ENCODE measurements at regions not wholly inside any gene's neighbourhood (a gene's known extent, or its start where the extent isn't known, plus 50 kb on each side); places are given as distances from the start of the nearest gene placed in this dataset.
A peak's percentile ranks its signal among the peaks of the same experiment; 100 is the strongest.
"Not testable (repeated sequence)": the region's sequence is repeated elsewhere in the genome, so short reads cannot be mapped to it uniquely, and the experiment has no call there.

DNA sequence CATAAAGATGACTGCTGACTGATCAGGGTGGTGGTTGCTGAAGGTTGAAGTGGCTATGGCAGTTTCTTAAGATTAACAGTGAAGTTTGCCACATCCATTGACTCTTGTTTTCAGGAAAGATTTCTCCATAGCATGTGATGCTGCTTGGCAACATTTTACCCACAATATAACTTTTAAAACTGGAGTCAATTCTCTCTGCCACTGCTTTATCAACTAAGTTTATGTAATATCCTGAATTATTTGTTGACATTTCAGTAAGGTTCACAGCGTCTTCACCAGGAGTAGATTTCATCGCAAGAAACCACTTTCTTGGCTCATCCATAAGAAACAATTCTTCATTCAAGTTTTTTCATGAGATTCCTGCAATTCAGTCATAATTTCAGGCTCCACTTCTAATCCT, 166.5 kb upstream of the SPRY1 start:
- TF ChIP-seq POLR2A (IDR thresholded peaks at IDR 0.05) = no peak
- intact Hi-C loops (cut with DNase I) = no loop called here
- no peaks in the 10 kb centered on the region for H3K9me3 ChIP-seq
- no peaks in the 10 kb centered on the region for H3K27me3 ChIP-seq
- H3K27ac ChIP-seq = no peak overlapping the region
- H3K36me3 ChIP-seq = no peaks in the 10 kb centered on the region
- WGBS, 2 donors = 72 to 97% methylated on average over 2 of the region's 2 CpGs
- no peak for DNase-seq
- H3K4me3 ChIP-seq = no peak overlapping the region
- H3K4me1 ChIP-seq = peaks cover 0 to 25% (median 7%) of the 10 kb centered on the region in 3 donors

DNA sequence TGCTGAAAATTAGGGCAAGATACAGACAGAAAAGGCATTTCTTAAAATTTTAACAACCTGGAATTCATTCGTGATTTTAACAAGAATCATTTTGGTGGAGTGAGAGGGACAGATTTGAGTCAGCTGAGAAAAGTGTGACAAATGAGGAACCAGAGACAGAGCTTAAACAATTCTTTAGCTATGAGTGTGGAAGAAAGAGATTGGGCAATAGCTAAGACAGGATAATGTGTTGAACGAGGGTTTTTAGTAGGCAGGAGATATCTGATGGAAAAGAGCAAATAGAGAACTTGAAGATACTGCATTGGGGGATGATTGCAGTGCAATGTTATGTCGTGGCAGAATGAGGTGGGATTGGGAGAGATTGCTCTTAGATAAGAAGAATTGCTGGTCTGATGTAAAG, 164.2 kb upstream of the SPRY1 start:
- intact Hi-C loops (cut with DNase I) = no loop called here
- Histone ChIP-seq H3K4me1 (peaks cover 0 to 25% (median 7%) of the 10 kb centered on the region in 3 donors), H3K4me3 (no peak overlapping the region), H3K9me3 (no peaks in the 10 kb centered on the region), H3K27ac (peak overlapping the region in 1 of 4 donors; percentile 12), H3K36me3 (no peaks in the 10 kb centered on the region), H3K27me3 (no peaks in the 10 kb centered on the region)
- TF ChIP-seq CTCF (IDR thresholded peaks at IDR 0.05) = no peak
- TF ChIP-seq POLR2A (IDR thresholded peaks at IDR 0.05) = no peak
- no peak for DNase-seq
- 38 to 58% methylated on average over 3 of the region's 3 CpGs for WGBS, 2 donors

DNA sequence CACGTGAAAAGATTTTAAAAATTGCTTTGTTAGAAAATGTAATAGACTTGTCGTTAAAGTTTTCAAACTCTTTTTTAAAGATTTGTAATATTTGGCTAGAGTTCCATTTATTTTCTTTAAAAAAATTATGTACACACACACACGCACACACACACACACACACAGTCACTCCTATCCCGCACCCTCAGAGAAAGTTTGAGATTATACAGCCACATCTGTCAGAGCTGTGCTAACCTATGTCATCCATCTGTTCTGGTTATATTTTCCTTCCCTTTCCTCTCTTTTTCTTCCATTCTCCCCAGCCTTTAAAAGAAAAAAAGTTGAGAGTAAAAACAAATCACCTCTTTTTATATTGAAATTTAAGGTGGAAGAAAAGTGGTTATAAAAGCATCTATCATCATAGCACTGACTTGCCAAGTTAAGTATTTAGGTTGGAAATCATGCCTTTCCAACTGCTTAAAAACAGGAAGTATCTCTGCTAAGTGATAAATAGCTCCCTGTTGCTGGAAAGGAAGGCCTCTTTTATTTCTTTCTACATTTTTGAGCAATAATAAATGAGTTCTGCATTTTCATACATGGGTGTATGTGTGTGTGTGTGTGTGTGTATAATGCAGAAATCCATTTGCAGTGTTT, 163.3 kb upstream of the SPRY1 start:
- TF ChIP-seq CTCF (IDR thresholded peaks at IDR 0.05) = no peak
- TF ChIP-seq POLR2A (IDR thresholded peaks at IDR 0.05) = no peak
- DNase-seq = no peak
- no peaks in the 10 kb centered on the region for H3K9me3 ChIP-seq

GRCh38 chr4:123234955-123235354, 161.6 kb upstream of the SPRY1 start:
- Histone ChIP-seq H3K36me3 (no peaks in the 10 kb centered on the region), H3K4me1 (peaks cover 0 to 25% (median 7%) of the 10 kb centered on the region in 3 donors), H3K9me3 (no peaks in the 10 kb centered on the region), H3K4me3 (no peak overlapping the region), H3K27ac (no peak overlapping the region), H3K27me3 (no peaks in the 10 kb centered on the region)
- intact Hi-C loops (cut with DNase I) = no loop called here
- no peak for DNase-seq
- TF ChIP-seq CTCF (IDR thresholded peaks at IDR 0.05) = no peak
- TF ChIP-seq POLR2A (IDR thresholded peaks at IDR 0.05) = no peak

More for the DNA sequence above, 163.3 kb upstream of the SPRY1 start:
- Histone ChIP-seq H3K36me3 (no peaks in the 10 kb centered on the region), H3K27me3 (no peaks in the 10 kb centered on the region), H3K4me3 (no peak overlapping the region), H3K4me1 (peaks cover 0 to 25% (median 7%) of the 10 kb centered on the region in 3 donors), H3K27ac (peak overlapping the region in 2 of 4 donors; percentile 3 to 42)
- whole genome bisulfite sequencing, 2 donors = 35 to 53% methylated on average over 4 of the region's 4 CpGs
- intact Hi-C loops (cut with DNase I) = no loop called here

GRCh38 chr4:123235431-123235830, 161.2 kb upstream of the SPRY1 start:
- H3K4me1 ChIP-seq = peaks cover 0 to 25% (median 7%) of the 10 kb centered on the region in 3 donors
- no peak for TF ChIP-seq CTCF (IDR thresholded peaks at IDR 0.05)
- no peak for TF ChIP-seq POLR2A (IDR thresholded peaks at IDR 0.05)

GRCh38 chr4:123236606-123237005, 160.0 kb upstream of the SPRY1 start:
- intact Hi-C loops (cut with DNase I) = no loop called here
- 73 to 78% methylated on average over 2 of the region's 2 CpGs for WGBS, 2 donors
- Histone ChIP-seq H3K36me3 (no peaks in the 10 kb centered on the region), H3K27ac (no peak overlapping the region), H3K27me3 (no peaks in the 10 kb centered on the region), H3K4me3 (no peak overlapping the region), H3K9me3 (no peaks in the 10 kb centered on the region), H3K4me1 (peaks cover 0 to 25% (median 7%) of the 10 kb centered on the region in 3 donors)
- DNase-seq = no peak
- TF ChIP-seq POLR2A (IDR thresholded peaks at IDR 0.05) (no peak), CTCF (IDR thresholded peaks at IDR 0.05) (no peak)

More at GRCh38 chr4:123235431-123235830, 161.2 kb upstream of the SPRY1 start:
- no peak overlapping the region for H3K27ac ChIP-seq
- intact Hi-C loops (cut with DNase I) = no loop called here
- H3K4me3 ChIP-seq = no peak overlapping the region
- 64 to 85% methylated on average over 2 of the region's 2 CpGs for WGBS, 2 donors
- no peak for DNase-seq
- no peaks in the 10 kb centered on the region for H3K27me3 ChIP-seq
- no peaks in the 10 kb centered on the region for H3K36me3 ChIP-seq
- H3K9me3 ChIP-seq = no peaks in the 10 kb centered on the region

DNA sequence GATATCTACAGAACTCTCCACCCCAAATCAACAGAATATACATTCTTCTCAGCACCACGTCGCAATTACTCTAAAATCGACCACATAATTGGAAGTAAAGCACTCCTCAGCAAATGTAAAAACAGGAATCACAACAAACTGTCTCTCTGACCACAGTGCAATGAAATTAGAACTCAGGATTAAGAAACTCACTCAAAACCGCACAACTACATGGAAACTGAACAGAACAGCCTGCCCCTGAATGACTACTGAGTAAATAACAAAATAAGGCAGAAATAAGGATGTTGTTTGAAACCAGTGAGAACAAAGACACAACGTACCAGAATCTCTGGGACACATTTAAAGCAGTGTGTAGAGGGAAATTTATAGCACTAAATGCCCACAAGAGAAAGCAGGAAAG, 156.3 kb upstream of the SPRY1 start:
- H3K36me3 ChIP-seq; DNase-seq; H3K27me3 ChIP-seq; H3K27ac ChIP-seq; H3K4me3 ChIP-seq; H3K9me3 ChIP-seq; intact Hi-C loops (cut with DNase I): not testable (repeated sequence)
- WGBS, 2 donors = 88 to 92% methylated on average over 5 of the region's 5 CpGs
- peaks cover 7 to 18% (median 7%) of the 10 kb centered on the region in 3 donors for H3K4me1 ChIP-seq

DNA sequence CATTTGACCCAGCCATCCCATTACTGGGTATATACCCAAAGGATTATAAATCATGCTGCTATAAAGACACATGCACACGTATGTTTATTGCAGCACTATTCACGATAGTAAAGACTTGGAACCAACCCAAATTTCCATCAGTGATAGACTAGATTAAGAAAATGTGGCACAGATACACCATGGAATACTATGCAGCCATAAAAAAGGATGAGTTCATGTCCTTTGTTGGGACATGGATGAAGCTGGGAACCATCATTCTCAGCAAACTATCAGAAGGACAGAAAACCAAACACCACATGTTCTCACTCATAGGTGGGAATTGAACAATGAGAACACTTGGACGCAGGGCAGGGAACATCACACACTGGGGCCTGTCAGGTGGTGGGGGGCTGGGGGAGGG, 153.4 kb upstream of the SPRY1 start:
- H3K9me3 ChIP-seq; intact Hi-C loops (cut with DNase I); H3K36me3 ChIP-seq; H3K27me3 ChIP-seq; H3K4me3 ChIP-seq; DNase-seq: not testable (repeated sequence)
- 86 to 96% methylated on average over 3 of the region's 3 CpGs for WGBS, 2 donors
- peak overlapping the region in 2 of 4 donors; percentile 53 to 60 for H3K27ac ChIP-seq
- H3K4me1 ChIP-seq = peaks cover 12 to 47% (median 16%) of the 10 kb centered on the region in 3 donors
